Kidney (tissue), 13 donors: ENCODE measurements at regions not wholly inside any gene's neighbourhood (a gene's known extent, or its start where the extent isn't known, plus 50 kb on each side); places are given as distances from the start of the nearest gene placed in this dataset.

Experiments used
- DNase-seq, 5 donors: peaks; one replicate each; pipeline ENCODE4 v3.0.0-alpha.2; 2013 to 2020
- FAIRE-seq: peaks from 2 replicates; lab custom pipeline; 2012; peaks lifted over from hg19 to GRCh38; lab: Jason Lieb, UNC
- H3K27ac ChIP-seq, 2 donors: one replicate each; pipeline ENCODE4 v1.7.0; 2013; ENCODE audit warnings: low read depth in 2 of 2, low read length in 2 of 2, inconsistent platforms in 1 of 2
- H3K27me3 ChIP-seq: one replicate; pipeline ENCODE4 v1.7.1; 2013; ENCODE audit warnings: low read length, inconsistent platforms; ENCODE audit not compliant: control insufficient read depth, insufficient read depth
- H3K36me3 ChIP-seq, 3 donors: one replicate each; pipeline versions ENCODE4 v1.7.0 to v1.7.1; 2013; ENCODE audit warnings: low read length in 3 of 3, control low read depth in 1 of 3, inconsistent platforms in 1 of 3; ENCODE audit not compliant: insufficient read depth in 3 of 3, control insufficient read depth in 2 of 3
- H3K4me1 ChIP-seq, 3 donors: one replicate each; pipeline versions ENCODE4 v1.7.0 to v1.7.1; 2013; ENCODE audit warnings: low read length in 3 of 3, inconsistent platforms in 1 of 3, low read depth in 1 of 3; ENCODE audit not compliant: control insufficient read depth in 2 of 3, insufficient read depth in 2 of 3
- H3K4me3 ChIP-seq, 3 donors: one replicate each; pipeline versions ENCODE4 v1.7.0 to v1.8.1; 2013; ENCODE audit warnings: low read length in 3 of 3, control low read depth in 1 of 3, inconsistent platforms in 1 of 3
- H3K9ac ChIP-seq, 3 donors: one replicate each; pipeline versions ENCODE4 v1.7.0 to v1.7.1; 2013; ENCODE audit warnings: low read length in 3 of 3, control low read depth in 1 of 3, inconsistent platforms in 1 of 3
- H3K9me3 ChIP-seq, 3 donors: one replicate each; pipeline versions ENCODE4 v1.7.0 to v1.7.1; 2013; ENCODE audit warnings: low read length in 3 of 3, control low read depth in 1 of 3, inconsistent platforms in 1 of 3; ENCODE audit not compliant: control insufficient read depth in 2 of 3, insufficient read depth in 1 of 3
- intact Hi-C: fragments of 100-400 bp; cut with DNase I; formaldehyde crosslinking; loops from one replicate; pipeline ENCODE4 v1.11.1; 2022
- TF ChIP-seq, protein P1 (sequence below): IDR thresholded peaks from 3 replicates; pipeline ENCODE4 v1.5.1; 2012; ENCODE audit warnings: mild to moderate bottlenecking, moderate library complexity, borderline replicate concordance; ENCODE audit not compliant: insufficient read depth; ENCODE audit errors: extremely low read depth
- donor health status: control.
- donor health status: control.
- donor health status: control.
- donor health status: control.
- donor health status: control.
- donor health status: DM: yes; HTN: yes; CAD: no.
- donor health status: Normal renal cell carcinoma (clear cell type).

DNA sequence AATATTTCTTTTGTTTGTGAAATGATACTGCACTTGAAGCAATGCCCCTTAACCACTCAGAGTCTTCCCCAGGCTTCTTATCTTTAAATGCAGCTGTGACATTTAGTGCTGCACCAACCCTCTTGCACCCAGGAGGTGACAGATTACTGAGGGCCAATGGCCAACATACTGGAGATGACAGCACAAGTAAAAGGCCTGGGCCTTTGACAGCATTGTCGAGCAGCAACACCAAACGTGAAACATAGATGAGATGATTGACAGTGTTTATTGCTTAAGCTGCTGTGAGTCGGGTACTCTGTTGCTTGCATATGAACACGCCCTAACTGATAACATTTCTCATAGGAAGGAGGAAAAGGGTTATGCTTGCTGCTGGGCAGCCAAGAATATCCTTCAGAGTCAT lies 80.3 kb downstream of the THNSL2 start:
- Histone ChIP-seq H3K4me3 (no peak overlapping the region), H3K36me3 (no peaks in the 10 kb centered on the region), H3K27me3 (no peaks in the 10 kb centered on the region), H3K4me1 (no peaks in the 10 kb centered on the region), H3K9me3 (no peaks in the 10 kb centered on the region), H3K9ac (no peak overlapping the region), H3K27ac (no peak overlapping the region)
- intact Hi-C loops, result no loop called here
- TF ChIP-seq, protein P1, sequence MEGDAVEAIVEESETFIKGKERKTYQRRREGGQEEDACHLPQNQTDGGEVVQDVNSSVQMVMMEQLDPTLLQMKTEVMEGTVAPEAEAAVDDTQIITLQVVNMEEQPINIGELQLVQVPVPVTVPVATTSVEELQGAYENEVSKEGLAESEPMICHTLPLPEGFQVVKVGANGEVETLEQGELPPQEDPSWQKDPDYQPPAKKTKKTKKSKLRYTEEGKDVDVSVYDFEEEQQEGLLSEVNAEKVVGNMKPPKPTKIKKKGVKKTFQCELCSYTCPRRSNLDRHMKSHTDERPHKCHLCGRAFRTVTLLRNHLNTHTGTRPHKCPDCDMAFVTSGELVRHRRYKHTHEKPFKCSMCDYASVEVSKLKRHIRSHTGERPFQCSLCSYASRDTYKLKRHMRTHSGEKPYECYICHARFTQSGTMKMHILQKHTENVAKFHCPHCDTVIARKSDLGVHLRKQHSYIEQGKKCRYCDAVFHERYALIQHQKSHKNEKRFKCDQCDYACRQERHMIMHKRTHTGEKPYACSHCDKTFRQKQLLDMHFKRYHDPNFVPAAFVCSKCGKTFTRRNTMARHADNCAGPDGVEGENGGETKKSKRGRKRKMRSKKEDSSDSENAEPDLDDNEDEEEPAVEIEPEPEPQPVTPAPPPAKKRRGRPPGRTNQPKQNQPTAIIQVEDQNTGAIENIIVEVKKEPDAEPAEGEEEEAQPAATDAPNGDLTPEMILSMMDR, result no peak
- no peak for DNase-seq
- FAIRE-seq, result no peak

DNA sequence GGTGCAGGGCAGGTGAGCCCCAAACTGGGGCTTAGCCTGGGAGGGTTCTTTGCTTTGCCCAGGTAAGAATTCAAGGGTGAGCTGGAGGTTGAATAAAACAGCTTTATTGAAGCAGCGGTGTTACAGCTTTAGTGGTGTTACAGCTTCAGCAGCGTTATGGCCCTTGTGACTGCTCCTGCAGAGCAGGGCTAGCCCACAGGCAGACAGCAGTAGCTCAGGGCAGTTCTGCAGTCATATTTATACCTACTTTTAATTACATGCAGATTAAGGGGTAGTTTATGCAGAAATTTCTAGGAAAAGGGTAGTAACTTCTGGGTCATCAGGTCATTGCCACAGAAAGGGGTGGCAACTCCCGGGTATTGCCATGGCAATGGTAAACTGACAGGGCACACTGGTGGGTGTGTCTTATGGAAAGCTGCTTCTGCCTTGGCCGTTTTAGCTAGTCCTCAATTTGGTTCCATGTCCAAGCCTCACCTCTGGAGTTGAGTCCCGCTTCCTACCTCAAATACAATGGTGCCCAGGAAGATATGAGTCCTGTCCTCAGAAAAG lies 78.2 kb downstream of the THNSL2 start:
- no peak overlapping the region for H3K9ac ChIP-seq
- H3K27me3 ChIP-seq, result no peaks in the 10 kb centered on the region
- no peaks in the 10 kb centered on the region for H3K36me3 ChIP-seq
- H3K4me1 ChIP-seq, result no peaks in the 10 kb centered on the region
- intact Hi-C loops, result no loop called here
- no peak overlapping the region for H3K4me3 ChIP-seq
- H3K9me3 ChIP-seq, result no peaks in the 10 kb centered on the region
- H3K27ac ChIP-seq, result no peak overlapping the region
- TF ChIP-seq, protein P1, result no peak
- no peak for FAIRE-seq
- DNase-seq, result no peak

GRCh38 chr2:88247531-88247930 lies 77.4 kb downstream of the THNSL2 start:
- TF ChIP-seq, protein P1, result no peak
- Histone ChIP-seq H3K9me3 (no peaks in the 10 kb centered on the region), H3K27ac (no peak overlapping the region), H3K4me3 (no peak overlapping the region), H3K4me1 (no peaks in the 10 kb centered on the region), H3K27me3 (no peaks in the 10 kb centered on the region), H3K9ac (no peak overlapping the region), H3K36me3 (no peaks in the 10 kb centered on the region)
- no peak for FAIRE-seq
- intact Hi-C loops, result no loop called here
- DNase-seq, result peak in 1 of 5 donors; percentile 10

- FAIRE-seq (no peak), DNase-seq (no peak)
- intact Hi-C loops, result no loop called here
- no peaks in the 10 kb centered on the region for H3K4me1 ChIP-seq
- H3K27ac ChIP-seq, result no peak overlapping the region
- TF ChIP-seq, protein P1, result no peak
- H3K9ac ChIP-seq, result no peak overlapping the region
- no peak overlapping the region for H3K4me3 ChIP-seq
- H3K27me3 ChIP-seq, result no peaks in the 10 kb centered on the region
- H3K9me3 ChIP-seq, result no peaks in the 10 kb centered on the region
- H3K36me3 ChIP-seq, result no peaks in the 10 kb centered on the region
Measured at GRCh38 chr2:88245109-88245508, 75.0 kb downstream of the THNSL2 start.
